NCI-H1092 (cell line): ENCODE measurements at regions not wholly inside any gene's neighbourhood (a gene's known extent, or its start where the extent isn't known, plus 50 kb on each side); places are given as distances from the start of the nearest gene placed in this dataset.

ENCODE experiments used
- DNase-seq: peaks from one replicate; lab custom pipeline; 2025; lab: John Stamatoyannopoulos, UW

- DNase-seq: no peak
These were observed 102.8 kb upstream of the WNT4 start for GRCh38 chr1:22245726-22246125.

- no peak for DNase-seq
These were observed 104.0 kb upstream of the WNT4 start for GRCh38 chr1:22246755-22247480.

- no peak for DNase-seq
These were observed 104.8 kb upstream of the WNT4 start for GRCh38 chr1:22247527-22248245.

GRCh38 chr1:22248746-22249145 is 105.8 kb upstream of the WNT4 start:
- DNase-seq: no peak

- DNase-seq: no peak
These were observed 107.2 kb upstream of the WNT4 start for GRCh38 chr1:22249928-22250680.

GRCh38 chr1:22250724-22251123 is 107.8 kb upstream of the WNT4 start:
- no peak for DNase-seq

GRCh38 chr1:22252251-22252650 is 109.4 kb upstream of the WNT4 start:
- no peak for DNase-seq

GRCh38 chr1:22253012-22253790 is 110.3 kb upstream of the WNT4 start:
- DNase-seq: no peak

GRCh38 chr1:22254756-22255155 is 111.9 kb upstream of the WNT4 start:
- no peak for DNase-seq

- no peak for DNase-seq
These were observed 112.7 kb upstream of the WNT4 start for GRCh38 chr1:22255341-22256212.

GRCh38 chr1:22256213-22256512 is 113.3 kb upstream of the WNT4 start:
- peak; percentile 29 for DNase-seq

GRCh38 chr1:22257290-22258275 is 114.7 kb upstream of the WNT4 start:
- peak; percentile 75 for DNase-seq

GRCh38 chr1:22258698-22259097 is 115.8 kb upstream of the WNT4 start:
- no peak for DNase-seq

GRCh38 chr1:22259551-22260282 is 116.8 kb upstream of the WNT4 start:
- peak; percentile 50 for DNase-seq

GRCh38 chr1:22260860-22261432 is 118.0 kb upstream of the WNT4 start:
- no peak for DNase-seq

GRCh38 chr1:22261580-22261979 is 118.7 kb upstream of the WNT4 start:
- DNase-seq: no peak

GRCh38 chr1:22262583-22262982 is 119.7 kb upstream of the WNT4 start:
- no peak for DNase-seq

GRCh38 chr1:22263359-22263758 is 120.5 kb upstream of the WNT4 start:
- DNase-seq: peak; percentile 54
